KG1 (cell line): ENCODE measurements at regions not wholly inside any gene's neighbourhood (a gene's known extent, or its start where the extent isn't known, plus 50 kb on each side); places are given as distances from the start of the nearest gene placed in this dataset.

Experiments used
- DNase-seq: peaks from one replicate; lab custom pipeline; 2025; lab: John Stamatoyannopoulos, UW

GRCh38 chr2:45068571-45069140, 59.4 kb upstream of the SIX2 start:
- no peak for DNase-seq

GRCh38 chr2:45067859-45068570, 58.8 kb upstream of the SIX2 start:
- no peak for DNase-seq
